Transverse colon (tissue), 4 donors: ENCODE measurements at regions not wholly inside any gene's neighbourhood (a gene's known extent, or its start where the extent isn't known, plus 50 kb on each side); places are given as distances from the start of the nearest gene placed in this dataset.

ENCODE experiments used
- DNase-seq: peaks from one replicate; pipeline ENCODE4 v3.0.0-alpha.2; 2019
- H3K27ac ChIP-seq, 4 donors: fragments of 200-600 bp; sonication (generic); 2 replicates each; pipeline ENCODE4 v1.5.1; 2016 to 2018; ENCODE audit warnings: inconsistent platforms in 4 of 4
- H3K27me3 ChIP-seq: fragments of 200-600 bp; sonication (generic); 2 replicates; pipeline ENCODE4 v1.5.1; 2017; ENCODE audit warnings: inconsistent platforms
- H3K36me3 ChIP-seq, 4 donors: fragments of 200-600 bp; sonication (generic); 2 replicates each; pipeline ENCODE4 v1.5.1; 2017 to 2019; ENCODE audit warnings: inconsistent platforms in 4 of 4
- H3K4me1 ChIP-seq, 4 donors: fragments of 200-600 bp; sonication (generic); 2 replicates each; pipeline ENCODE4 v1.5.1; 2017 to 2020; ENCODE audit warnings: inconsistent platforms in 4 of 4
- H3K4me3 ChIP-seq, 4 donors: fragments of 200-600 bp; sonication (generic); 1 replicate in 1 of 4; 2 replicates in 3 of 4; pipeline versions ENCODE4 v1.5.1 to v1.6.1; 2017 to 2019; ENCODE audit warnings: inconsistent platforms in 4 of 4
- H3K9me3 ChIP-seq, 2 donors: fragments of 200-600 bp; sonication (generic); 2 replicates each; pipeline ENCODE4 v1.5.1; 2017 to 2019; ENCODE audit warnings: inconsistent platforms in 2 of 2
- EP300 ChIP-seq: sonication (generic); formaldehyde crosslinking; IDR thresholded peaks from one replicate; pipeline ENCODE4 v1.6.1; 2017; ENCODE audit warnings: antibody characterized with exemption, low read depth
- POLR2A ChIP-seq: fragments of 450-650 bp; IDR thresholded peaks from one replicate; pipeline ENCODE4 v1.6.1; 2016; ENCODE audit warnings: antibody characterized with exemption, mild to moderate bottlenecking, moderate library complexity
- POLR2AphosphoS5 ChIP-seq, 3 donors: sonication (generic); formaldehyde crosslinking; IDR thresholded peaks; one replicate each; pipeline ENCODE4 v1.6.1; 2016; ENCODE audit warnings: antibody characterized with exemption in 3 of 3
- WGBS, 2 donors: methylation state at CpG; one replicate each; pipeline ENCODE4 v1.1.5; 2018; ENCODE audit warnings: low coverage in 1 of 2; 5-methylcytosine and 5-hydroxymethylcytosine counted together
- in situ Hi-C, 4 donors: fragments of 200-750 bp; cut with MboI; loops; one replicate each; pipeline versions ENCODE4 v1.15.0 to v1.15.1; 2017; ENCODE audit warnings: low sequenced_read_pairs in 3 of 4, low pct_ligation_motif_present in 1 of 4, low pct_unique_long_range_greater_than_20kb in 1 of 4
- intact Hi-C: fragments of 100-400 bp; cut with DNase I; formaldehyde crosslinking; loops from one replicate; pipeline ENCODE4 v1.15.1; 2023; ENCODE audit warnings: low total_unique reads
- TF ChIP-seq, protein P1 (sequence below), 5 experiments: fragments of 200-600 bp in 3 of 5; fragments of 450-650 bp in 2 of 5; sonication (generic) in 3 of 5; IDR thresholded peaks; 1 replicate in 2 of 5; 2 replicates in 3 of 5; pipeline ENCODE4 v1.5.1; 2016 to 2017; ENCODE audit warnings: antibody characterized with exemption in 5 of 5, inconsistent platforms in 3 of 5, mild to moderate bottlenecking in 2 of 5, moderate library complexity in 1 of 5

DNA sequence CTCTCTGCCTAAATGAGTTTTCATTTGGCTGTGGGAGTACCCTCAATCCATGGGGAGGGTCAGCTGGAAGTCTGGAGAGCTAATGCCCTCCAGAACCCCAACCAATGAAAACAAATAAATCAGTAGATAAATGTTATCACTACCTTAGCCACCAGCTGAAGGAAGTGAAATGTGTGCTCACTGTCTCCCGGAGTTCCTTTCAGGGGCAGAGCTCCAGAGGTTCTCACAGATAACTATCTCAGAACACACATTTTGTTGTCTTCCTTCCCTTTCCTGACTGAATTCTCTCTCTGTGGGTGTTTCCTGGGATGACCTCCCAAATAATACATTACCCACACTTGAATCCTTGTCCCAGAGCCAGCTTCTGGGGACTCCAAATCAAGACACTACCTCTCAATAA, 779.6 kb downstream of the DIAPH3 start:
- DNase-seq: no peak
- in situ Hi-C loops (loop anchor here in 2 of 4 donors (25.0 kb wide), 3 partner anchors 278 to 953 kb away; no protein-coding TSS in a partner anchor), intact Hi-C loops (no loop called here)
- H3K36me3 ChIP-seq: no peaks in the 10 kb centered on the region
- no peaks in the 10 kb centered on the region for H3K4me1 ChIP-seq
- H3K27me3 ChIP-seq: no peaks in the 10 kb centered on the region
- H3K4me3 ChIP-seq: no peak overlapping the region
- WGBS, 2 donors: 20% methylated on average over 1 of the region's 1 CpG; no CpG with 5 or more reads in 1 of the 2 donors
- no peaks in the 10 kb centered on the region for H3K9me3 ChIP-seq
- TF ChIP-seq POLR2A (no peak), POLR2AphosphoS5 (IDR thresholded peaks at IDR 0.05) (no peak), EP300 (no peak)
- TF ChIP-seq, protein P1, sequence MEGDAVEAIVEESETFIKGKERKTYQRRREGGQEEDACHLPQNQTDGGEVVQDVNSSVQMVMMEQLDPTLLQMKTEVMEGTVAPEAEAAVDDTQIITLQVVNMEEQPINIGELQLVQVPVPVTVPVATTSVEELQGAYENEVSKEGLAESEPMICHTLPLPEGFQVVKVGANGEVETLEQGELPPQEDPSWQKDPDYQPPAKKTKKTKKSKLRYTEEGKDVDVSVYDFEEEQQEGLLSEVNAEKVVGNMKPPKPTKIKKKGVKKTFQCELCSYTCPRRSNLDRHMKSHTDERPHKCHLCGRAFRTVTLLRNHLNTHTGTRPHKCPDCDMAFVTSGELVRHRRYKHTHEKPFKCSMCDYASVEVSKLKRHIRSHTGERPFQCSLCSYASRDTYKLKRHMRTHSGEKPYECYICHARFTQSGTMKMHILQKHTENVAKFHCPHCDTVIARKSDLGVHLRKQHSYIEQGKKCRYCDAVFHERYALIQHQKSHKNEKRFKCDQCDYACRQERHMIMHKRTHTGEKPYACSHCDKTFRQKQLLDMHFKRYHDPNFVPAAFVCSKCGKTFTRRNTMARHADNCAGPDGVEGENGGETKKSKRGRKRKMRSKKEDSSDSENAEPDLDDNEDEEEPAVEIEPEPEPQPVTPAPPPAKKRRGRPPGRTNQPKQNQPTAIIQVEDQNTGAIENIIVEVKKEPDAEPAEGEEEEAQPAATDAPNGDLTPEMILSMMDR (IDR thresholded peaks at IDR 0.05): no peak
- no peak overlapping the region for H3K27ac ChIP-seq

DNA sequence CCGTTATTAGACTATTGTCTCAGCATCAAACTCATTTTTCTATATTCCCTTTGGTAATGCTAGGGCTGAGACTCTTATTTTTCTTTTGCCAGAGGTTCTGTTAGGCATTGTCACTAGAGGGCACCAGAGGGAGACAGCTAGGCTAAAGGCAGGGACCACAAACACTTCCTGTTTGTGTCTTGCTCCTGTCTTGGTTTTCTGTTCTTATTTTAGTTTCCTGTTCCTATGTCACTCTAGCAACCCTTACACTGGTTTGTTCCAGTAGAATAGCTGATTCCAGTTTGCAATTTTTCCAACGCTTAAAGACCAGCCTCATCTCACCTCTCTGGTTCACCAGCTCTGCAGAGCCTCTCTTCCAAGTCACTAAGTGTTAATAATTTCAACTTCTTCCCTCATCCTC, 772.0 kb downstream of the DIAPH3 start:
- Histone ChIP-seq H3K9me3 (no peaks in the 10 kb centered on the region), H3K27ac (no peak overlapping the region), H3K4me1 (peaks cover 0 to 5% (median 0%) of the 10 kb centered on the region in 4 donors), H3K4me3 (no peak overlapping the region), H3K27me3 (no peaks in the 10 kb centered on the region), H3K36me3 (no peaks in the 10 kb centered on the region)
- TF ChIP-seq, protein P1 (IDR thresholded peaks at IDR 0.05): peak; percentile 63 to 80 (median 71)
- no peak for TF ChIP-seq POLR2A
- in situ Hi-C loops (loop anchor here in 3 of 4 donors (10.0 to 25.0 kb wide), 5 partner anchors 271 to 946 kb away; no protein-coding TSS in a partner anchor), intact Hi-C loops (loop anchor here (5.0 kb wide), 1 partner anchor 286 kb away; no protein-coding TSS in a partner anchor)
- peak; percentile 49 for DNase-seq
- 17 to 32% methylated on average over 2 of the region's 2 CpGs for WGBS, 2 donors

DNA sequence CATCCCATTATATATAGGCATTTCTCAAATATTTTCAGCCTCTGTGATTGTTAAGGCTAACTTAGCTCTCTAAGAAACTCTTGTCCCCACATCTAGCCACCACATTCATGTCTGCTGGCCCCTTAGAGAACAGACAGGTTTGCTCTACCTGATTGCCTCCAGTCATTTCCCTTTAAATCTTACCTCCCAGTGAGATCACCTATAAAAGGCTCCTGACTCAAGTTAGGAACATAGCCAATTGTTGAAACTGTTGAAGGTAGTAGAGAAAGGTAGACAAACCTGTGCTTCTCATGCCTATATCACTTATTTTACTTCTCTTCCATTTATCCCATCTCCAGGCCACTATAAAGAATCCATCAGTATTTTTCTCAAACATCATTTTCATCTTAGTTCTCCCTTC, 771.4 kb downstream of the DIAPH3 start:
- in situ Hi-C loops (loop anchor here in 3 of 4 donors (10.0 to 25.0 kb wide), 5 partner anchors 270 to 945 kb away; no protein-coding TSS in a partner anchor), intact Hi-C loops (loop anchor here (5.0 kb wide), 1 partner anchor 285 kb away; no protein-coding TSS in a partner anchor)
- no peak for DNase-seq
- Histone ChIP-seq H3K9me3 (no peaks in the 10 kb centered on the region), H3K27me3 (no peaks in the 10 kb centered on the region), H3K36me3 (no peaks in the 10 kb centered on the region), H3K27ac (no peak overlapping the region), H3K4me3 (no peak overlapping the region), H3K4me1 (peaks cover 0 to 5% (median 0%) of the 10 kb centered on the region in 4 donors)
- TF ChIP-seq POLR2AphosphoS5 (IDR thresholded peaks at IDR 0.05): no peak
- TF ChIP-seq EP300: no peak
- TF ChIP-seq POLR2A: no peak
- TF ChIP-seq, protein P1 (IDR thresholded peaks at IDR 0.05): no peak

DNA sequence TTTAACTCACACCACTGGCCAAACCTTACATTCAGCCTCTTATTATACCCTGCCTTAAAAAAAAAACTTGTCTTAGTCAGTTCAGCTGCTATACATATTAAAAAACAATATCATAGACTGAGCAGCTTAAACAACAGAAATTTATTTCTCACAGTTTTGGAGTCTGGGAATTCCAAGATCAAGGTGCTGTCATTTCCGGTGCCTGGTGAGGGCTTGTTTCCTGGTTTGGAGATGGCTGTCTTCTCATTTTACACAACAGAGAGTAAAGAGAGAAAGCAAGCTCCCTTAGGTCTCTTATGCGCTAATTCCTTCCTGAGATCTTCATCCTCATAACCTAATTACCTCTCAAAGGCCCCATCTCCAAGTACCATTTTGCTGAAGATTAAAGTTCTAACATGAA, 769.2 kb downstream of the DIAPH3 start:
- intact Hi-C loops: loop anchor here (5.0 kb wide), 1 partner anchor 283 kb away; no protein-coding TSS in a partner anchor

More for the DNA sequence above, 769.2 kb downstream of the DIAPH3 start:
- Histone ChIP-seq H3K4me3 (no peak overlapping the region), H3K9me3 (no peaks in the 10 kb centered on the region), H3K27me3 (no peaks in the 10 kb centered on the region), H3K36me3 (no peaks in the 10 kb centered on the region), H3K4me1 (peaks cover 0 to 8% (median 0%) of the 10 kb centered on the region in 4 donors), H3K27ac (no peak overlapping the region)
- 89% methylated on average over 2 of the region's 2 CpGs; no CpG with 5 or more reads in 1 of the 2 donors for WGBS, 2 donors
- TF ChIP-seq POLR2A (no peak), POLR2AphosphoS5 (IDR thresholded peaks at IDR 0.05) (no peak), EP300 (no peak)
- TF ChIP-seq, protein P1 (IDR thresholded peaks at IDR 0.05): no peak
- no peak for DNase-seq
- in situ Hi-C loops: loop anchor here in 3 of 4 donors (10.0 to 25.0 kb wide), 5 partner anchors 268 to 943 kb away; no protein-coding TSS in a partner anchor
